GM12865 (cell line): ENCODE measurements at regions not wholly inside any gene's neighbourhood (a gene's known extent, or its start where the extent isn't known, plus 50 kb on each side); places are given as distances from the start of the nearest gene placed in this dataset.
"Not testable (repeated sequence)": the region's sequence is repeated elsewhere in the genome, so short reads cannot be mapped to it uniquely, and the experiment has no call there.

Experiments used
- DNase-seq: peaks from one replicate; pipeline ENCODE4 v3.0.0; 2010; ENCODE audit warnings: low read depth
- H3K4me3 ChIP-seq: 2 replicates; pipeline ENCODE4 v1.5.1; 2011; ENCODE audit warnings: mild to moderate bottlenecking, low read depth, low read length, control low read depth
- CTCF ChIP-seq: IDR thresholded peaks from 2 replicates; pipeline ENCODE4 v1.5.1; 2011; ENCODE audit warnings: low read length, control low read depth, low read depth, inconsistent platforms; ENCODE audit not compliant: insufficient read depth; ENCODE audit errors: missing control alignments

GRCh38 chr6:167226383-167226685 is 64.8 kb upstream of the UNC93A start:
- H3K4me3 ChIP-seq: no peak overlapping the region
- TF ChIP-seq CTCF: no peak
- DNase-seq: no peak

GRCh38 chr6:167226791-167227190 is 64.3 kb upstream of the UNC93A start:
- TF ChIP-seq CTCF: no peak
- DNase-seq: no peak
- H3K4me3 ChIP-seq: no peak overlapping the region

GRCh38 chr6:167227984-167228383 is 63.1 kb upstream of the UNC93A start:
- H3K4me3 ChIP-seq: no peak overlapping the region
- no peak for DNase-seq
- TF ChIP-seq CTCF: no peak

GRCh38 chr6:167229586-167229985 is 61.5 kb upstream of the UNC93A start:
- DNase-seq: no peak
- no peak for TF ChIP-seq CTCF
- H3K4me3 ChIP-seq: no peak overlapping the region

- H3K4me3 ChIP-seq: no peak overlapping the region
- no peak for DNase-seq
- no peak for TF ChIP-seq CTCF
Observed at GRCh38 chr6:167230288-167230687, 60.8 kb upstream of the UNC93A start.

GRCh38 chr6:167232356-167232755 is 58.8 kb upstream of the UNC93A start:
- no peak for DNase-seq
- H3K4me3 ChIP-seq: no peak overlapping the region
- TF ChIP-seq CTCF: no peak

GRCh38 chr6:167233490-167233889 is 57.6 kb upstream of the UNC93A start:
- DNase-seq: no peak
- TF ChIP-seq CTCF: no peak
- no peak overlapping the region for H3K4me3 ChIP-seq

- not testable (repeated sequence) for H3K4me3 ChIP-seq
Observed at GRCh38 chr6:167234576-167234975, 56.5 kb upstream of the UNC93A start.

More at GRCh38 chr6:167234576-167234975, 56.5 kb upstream of the UNC93A start:
- not testable (repeated sequence) for DNase-seq
